HG03469 (cell line): ENCODE measurements at regions not wholly inside any gene's neighbourhood (a gene's known extent, or its start where the extent isn't known, plus 50 kb on each side); places are given as distances from the start of the nearest gene placed in this dataset.

Experiments
- ATAC-seq: cut with Tn5 transposase; IDR thresholded peaks from one replicate; pipeline ENCODE4 v1.9.1; 2021; ENCODE audit warnings: mild to moderate bottlenecking, moderate library complexity, moderate number of reproducible peaks; ENCODE audit not compliant: unreplicated experiment

DNA sequence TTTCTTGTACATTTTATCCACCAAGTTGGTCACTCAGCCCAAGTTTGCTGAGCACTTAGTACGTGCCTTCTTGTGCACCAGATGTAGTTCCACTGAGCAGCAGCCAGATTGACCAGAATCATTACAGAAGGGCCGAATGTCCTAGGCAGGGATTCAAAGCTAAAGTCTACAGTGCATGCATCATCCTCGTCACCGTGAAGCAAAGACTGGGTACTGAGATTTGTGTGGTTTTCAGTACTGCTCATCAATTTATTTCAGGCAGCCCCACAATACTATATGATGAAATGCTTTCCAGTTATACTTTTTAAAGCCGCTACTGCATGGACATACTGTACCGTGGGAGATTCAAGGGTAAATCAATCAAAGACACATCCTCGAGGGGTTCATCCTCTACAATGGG is 227.0 kb downstream of the ARRDC4 start:
- ATAC-seq, result no peak

GRCh38 chr15:98190914-98191313 is 230.4 kb downstream of the ARRDC4 start:
- no peak for ATAC-seq

- ATAC-seq, result no peak
Observed at GRCh38 chr15:98195796-98196195, 235.3 kb downstream of the ARRDC4 start.

GRCh38 chr15:98196371-98196770 is 235.9 kb downstream of the ARRDC4 start:
- no peak for ATAC-seq

GRCh38 chr15:98202256-98202655 is 241.8 kb downstream of the ARRDC4 start:
- ATAC-seq, result no peak

- ATAC-seq, result no peak
Observed at GRCh38 chr15:98203872-98204660, 243.6 kb downstream of the ARRDC4 start.

- ATAC-seq, result no peak
Observed at GRCh38 chr15:98207928-98208327, 247.4 kb downstream of the ARRDC4 start.

DNA sequence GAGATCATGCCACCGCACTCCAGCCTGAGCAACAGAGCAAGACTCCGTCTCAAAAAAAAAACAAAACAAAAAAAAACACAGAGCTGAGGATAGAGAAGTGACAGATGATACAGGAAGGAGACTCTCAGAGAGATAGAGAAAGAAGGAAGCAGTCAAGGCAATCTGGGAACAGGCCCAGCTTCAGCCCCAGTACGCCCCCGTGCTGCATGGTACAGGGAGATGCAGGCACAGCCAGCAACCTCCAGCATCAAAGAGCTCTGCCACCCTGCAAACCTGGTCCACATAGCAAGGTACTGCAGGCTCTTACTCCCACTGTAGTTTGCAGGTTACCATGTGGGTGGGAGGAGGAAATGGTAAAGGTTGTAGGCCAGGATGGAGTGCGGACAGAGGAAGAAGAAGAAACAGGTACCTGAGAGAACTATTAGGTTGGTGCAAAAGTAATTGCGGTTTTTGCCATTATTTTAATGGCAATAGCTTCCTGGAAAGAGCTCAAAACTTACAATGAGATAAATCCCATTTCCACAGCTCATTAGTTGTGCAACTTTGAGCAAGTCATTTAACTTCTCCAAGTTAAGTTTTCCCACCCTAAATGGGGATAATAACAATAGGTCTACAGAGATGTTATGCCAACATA is 253.0 kb downstream of the ARRDC4 start:
- ATAC-seq, result no peak

DNA sequence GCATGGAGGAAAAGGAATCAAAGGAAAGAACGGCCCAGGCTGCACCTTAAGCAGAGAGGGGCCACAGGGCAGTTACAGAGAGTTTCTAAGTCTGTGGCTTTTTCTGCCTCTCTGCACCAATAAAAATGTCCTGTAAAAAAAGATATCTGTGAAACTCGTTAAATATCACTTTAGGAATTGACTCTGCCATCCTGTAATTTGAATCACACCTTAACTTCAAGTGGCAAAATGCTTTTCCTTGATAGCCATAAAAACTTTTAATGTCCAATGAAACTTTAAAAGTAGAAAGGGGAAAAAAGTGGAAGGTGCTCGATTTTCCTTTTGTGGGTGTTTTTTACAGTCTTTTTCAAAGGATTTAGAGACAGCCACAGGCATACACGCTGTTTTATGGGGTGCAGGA is 255.7 kb downstream of the ARRDC4 start:
- ATAC-seq, result no peak

- ATAC-seq, result no peak
Observed at GRCh38 chr15:98217356-98217755, 256.9 kb downstream of the ARRDC4 start.

DNA sequence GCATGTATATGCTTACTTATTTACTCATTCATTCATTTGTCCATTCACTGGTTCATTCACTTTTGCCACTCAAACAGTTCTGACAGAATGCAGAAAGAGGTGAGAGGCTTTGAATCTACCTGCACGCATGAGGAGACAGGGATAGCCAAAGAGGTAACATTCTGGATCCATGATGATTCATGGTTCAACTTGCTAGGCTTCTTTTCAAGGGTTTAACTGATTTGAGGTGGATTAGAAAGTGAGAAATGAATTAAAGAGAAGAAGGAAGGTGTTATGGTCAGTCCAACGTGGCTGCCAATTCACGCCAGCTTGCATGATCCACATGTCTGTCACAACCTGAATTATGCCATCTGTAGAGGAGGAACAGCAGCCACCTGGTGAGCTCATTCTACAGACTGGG is 260.6 kb downstream of the ARRDC4 start:
- no peak for ATAC-seq

GRCh38 chr15:98221577-98221976 is 261.1 kb downstream of the ARRDC4 start:
- ATAC-seq, result no peak

- no peak for ATAC-seq
Observed at GRCh38 chr15:98226149-98226548, 265.6 kb downstream of the ARRDC4 start.

GRCh38 chr15:98226578-98226977 is 266.1 kb downstream of the ARRDC4 start:
- no peak for ATAC-seq

DNA sequence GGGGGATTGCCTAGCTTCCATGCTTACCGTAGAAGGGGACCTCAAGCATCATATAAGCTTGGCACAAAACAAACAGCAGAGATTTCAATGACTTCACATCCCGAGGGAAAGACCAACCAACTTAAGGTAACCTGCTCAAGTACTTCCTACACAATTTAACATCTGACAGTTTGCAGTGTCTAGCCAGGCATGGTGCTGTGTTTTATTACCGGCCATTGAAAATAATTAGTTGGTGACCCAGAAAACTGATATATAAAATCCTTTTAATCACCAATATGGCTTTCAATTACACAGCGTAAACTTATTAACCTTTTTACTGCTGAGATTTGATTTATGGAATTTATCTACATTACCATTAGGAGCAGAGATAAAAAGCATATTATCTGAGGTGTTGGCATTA is 268.3 kb downstream of the ARRDC4 start:
- no peak for ATAC-seq

GRCh38 chr15:98230975-98231374 is 270.5 kb downstream of the ARRDC4 start:
- no peak for ATAC-seq

DNA sequence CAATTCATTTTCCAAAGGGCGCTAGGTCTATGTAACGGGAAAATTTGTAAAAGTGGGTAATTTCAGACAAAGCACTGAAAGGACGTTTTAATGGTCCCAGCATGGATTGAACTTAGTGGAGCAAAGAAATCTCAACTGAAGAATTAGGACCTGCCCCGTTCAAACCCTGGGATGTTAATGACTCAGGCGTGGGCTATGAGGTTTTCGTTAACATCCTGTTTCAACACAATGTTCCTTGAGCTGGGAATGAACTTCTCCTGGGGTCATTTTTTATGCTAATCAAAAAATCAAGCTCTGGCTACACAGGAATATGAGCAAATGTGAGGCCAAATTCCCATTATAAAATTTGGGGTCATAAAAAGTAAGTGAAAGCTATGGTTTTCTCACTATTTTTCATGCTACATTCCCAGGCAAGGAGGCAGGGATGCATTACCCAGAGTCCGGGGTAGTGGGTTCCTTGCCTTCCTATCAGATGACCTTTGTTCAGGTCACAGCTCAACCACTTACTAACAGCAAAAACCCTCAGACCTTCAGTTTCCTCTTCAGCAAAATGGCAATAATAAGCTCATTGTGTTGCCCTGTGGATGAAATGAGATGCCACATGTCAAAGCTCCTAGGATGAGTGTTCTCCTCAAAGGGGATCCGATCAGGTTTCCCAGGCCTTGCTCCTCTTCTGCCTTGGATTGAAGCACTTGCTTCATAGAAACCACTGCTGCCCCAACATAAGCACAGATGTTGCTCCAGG is 271.4 kb downstream of the ARRDC4 start:
- no peak for ATAC-seq

GRCh38 chr15:98232761-98233160 is 272.3 kb downstream of the ARRDC4 start:
- ATAC-seq, result no peak

GRCh38 chr15:98233873-98234272 is 273.4 kb downstream of the ARRDC4 start:
- ATAC-seq, result no peak

DNA sequence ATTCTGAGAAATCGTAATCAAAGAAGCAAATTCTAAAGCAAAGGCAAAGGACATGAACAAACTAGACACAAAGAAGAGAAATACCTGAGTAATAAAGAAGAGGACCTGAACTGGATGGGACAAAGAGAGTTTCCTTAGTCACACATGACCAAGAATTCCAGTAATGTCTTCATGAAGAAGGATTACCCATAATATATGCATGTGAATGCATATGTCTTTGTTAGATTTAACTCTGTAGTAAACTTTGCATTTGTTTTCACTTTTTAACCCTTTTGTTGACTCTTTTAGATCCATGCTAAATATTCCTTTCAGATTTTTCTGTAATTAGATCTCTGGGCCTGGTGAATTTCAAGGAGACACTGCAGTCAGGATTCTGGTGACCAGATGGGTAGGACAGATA is 279.8 kb downstream of the ARRDC4 start:
- ATAC-seq, result no peak

- no peak for ATAC-seq
Observed at GRCh38 chr15:98241032-98241554, 280.6 kb downstream of the ARRDC4 start.

GRCh38 chr15:98257290-98257689 is 296.8 kb downstream of the ARRDC4 start:
- no peak for ATAC-seq
